UCSD-AML1 (cell line): ENCODE measurements at regions not wholly inside any gene's neighbourhood (a gene's known extent, or its start where the extent isn't known, plus 50 kb on each side); places are given as distances from the start of the nearest gene placed in this dataset.
"Not testable (repeated sequence)": the region's sequence is repeated elsewhere in the genome, so short reads cannot be mapped to it uniquely, and the experiment has no call there.

Experiments
- DNase-seq: peaks from one replicate; lab custom pipeline; 2025; ENCODE audit not compliant: unreplicated experiment; lab: John Stamatoyannopoulos, UW

DNA sequence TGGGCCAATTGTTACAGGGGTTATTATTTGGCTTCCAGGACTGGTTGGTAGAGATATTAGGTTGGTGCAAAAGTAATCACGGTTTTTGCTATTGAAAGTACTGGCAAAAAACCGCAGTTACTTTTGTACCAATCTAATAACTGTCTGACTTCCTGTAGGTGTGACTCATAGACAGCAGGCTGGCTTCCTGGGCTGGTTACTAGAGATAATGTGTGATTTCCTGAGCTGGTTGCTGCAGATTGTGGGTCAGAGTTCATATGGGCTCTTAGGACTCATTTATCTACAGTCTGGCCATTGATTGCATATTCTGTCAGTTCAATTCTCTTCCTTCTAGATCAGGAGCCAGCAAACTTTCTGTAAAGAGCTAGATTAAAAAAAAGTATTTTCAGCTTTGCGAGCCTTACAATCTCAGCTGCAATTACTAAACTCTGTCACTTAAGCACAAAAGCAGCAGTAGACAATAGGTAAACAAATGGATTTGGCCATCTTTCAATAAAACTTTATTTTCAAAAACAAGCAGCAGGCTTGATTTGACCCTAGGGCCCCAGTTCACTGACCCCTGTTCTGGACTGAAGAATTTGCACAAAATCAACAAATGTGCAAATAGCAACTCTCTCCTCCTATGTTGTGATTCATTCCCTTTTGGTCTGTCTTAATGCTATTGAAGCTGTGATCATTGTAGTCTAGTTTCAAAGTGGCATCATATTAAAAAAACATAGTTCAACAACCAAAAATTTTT is 50.8 kb upstream of the BOD1L1 start:
- DNase-seq, result no peak

DNA sequence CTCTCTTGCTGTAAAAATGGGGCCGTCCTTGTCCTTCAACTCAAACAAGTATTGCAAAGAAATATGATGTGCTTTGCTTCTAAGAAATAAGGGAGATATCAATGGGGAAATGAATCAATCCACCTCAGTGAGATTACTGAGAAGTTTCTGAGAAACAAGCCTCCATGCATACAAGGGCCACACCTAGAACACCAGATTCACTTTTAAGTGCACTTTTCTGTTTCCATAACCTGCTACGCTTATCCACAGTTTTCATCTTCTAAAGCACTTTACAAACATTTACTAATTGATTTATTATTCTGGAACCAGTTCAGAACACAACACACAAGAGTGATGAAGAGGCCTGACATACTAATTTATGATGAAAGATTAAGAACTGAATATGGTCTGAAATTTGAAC is 54.0 kb upstream of the BOD1L1 start:
- DNase-seq, result no peak

DNA sequence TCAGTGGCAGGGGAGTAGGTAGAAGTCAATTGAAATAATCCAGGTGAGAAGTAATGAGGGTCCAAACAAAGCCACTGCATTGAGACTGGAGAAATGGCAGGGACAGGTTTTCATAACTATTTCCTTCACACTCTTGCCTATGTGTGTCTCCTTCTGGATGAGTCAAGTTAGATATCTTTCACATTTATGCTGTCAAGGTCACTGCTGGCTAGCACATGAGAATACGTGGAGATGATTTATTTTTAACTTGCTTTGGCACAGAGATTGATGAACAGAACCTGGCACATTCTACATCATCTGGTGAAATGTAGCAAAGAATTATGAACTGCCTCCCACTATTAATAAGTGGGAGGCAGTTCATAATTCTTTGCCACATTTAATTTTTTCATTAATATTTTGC is 66.7 kb upstream of the BOD1L1 start:
- DNase-seq, result no peak

DNA sequence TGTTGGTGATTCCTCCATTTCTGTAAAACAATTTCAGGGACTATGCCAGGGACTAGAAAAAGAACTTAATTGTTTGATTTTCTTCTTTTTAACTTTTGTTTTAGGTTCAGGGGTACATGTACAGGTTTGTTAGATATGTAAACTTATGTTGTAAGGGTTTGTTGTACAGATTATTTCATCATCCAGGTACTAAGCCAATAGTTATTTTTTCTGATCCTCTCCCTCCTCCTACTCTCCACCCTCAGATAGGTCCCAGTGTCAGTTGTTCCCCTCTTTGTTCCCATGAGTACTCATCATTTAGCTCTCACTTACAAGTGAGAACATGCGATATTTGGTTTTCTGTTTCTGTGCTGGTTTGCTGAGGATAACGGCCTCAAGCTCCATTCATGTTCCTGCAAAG is 70.8 kb upstream of the BOD1L1 start:
- no peak for DNase-seq

DNA sequence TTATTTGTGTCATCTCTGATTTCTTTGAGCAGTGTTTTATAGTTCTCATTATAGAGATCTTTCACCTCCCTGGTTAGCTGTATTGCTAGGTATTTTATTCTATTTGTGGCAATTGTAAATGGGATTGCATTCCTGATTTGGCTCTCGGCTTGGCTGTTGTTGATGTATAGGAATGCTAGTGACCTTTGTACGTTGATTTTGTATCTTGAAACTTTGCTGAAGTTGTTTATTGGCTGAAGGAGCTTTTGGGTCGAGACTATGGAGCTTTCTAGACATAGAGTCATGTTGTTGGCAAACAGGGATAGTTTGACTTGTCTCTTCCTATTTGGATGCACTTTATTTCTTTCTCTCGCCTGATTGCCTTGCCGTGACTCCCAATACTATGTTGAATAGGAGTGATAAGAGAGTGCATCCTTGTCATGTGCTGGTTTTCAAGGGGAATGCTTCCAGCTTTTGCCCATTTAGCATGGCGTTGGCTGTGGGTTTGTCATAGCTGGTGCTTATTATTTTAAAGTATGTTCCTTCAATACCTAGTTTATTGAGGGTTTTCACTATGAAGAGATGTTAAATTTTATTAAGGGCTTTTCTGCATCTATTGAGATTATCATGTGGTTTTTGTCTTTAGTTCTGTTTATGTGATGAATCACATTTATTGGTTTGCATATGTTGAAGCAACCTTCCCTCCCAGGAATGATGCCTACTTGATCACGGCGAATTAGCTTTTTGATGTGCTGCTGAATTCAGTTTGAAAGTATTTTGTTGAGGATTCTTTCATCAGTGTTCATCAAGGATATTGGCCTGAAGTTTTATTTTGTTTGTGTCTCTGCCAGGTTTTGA is 72.7 kb upstream of the BOD1L1 start:
- no peak for DNase-seq

DNA sequence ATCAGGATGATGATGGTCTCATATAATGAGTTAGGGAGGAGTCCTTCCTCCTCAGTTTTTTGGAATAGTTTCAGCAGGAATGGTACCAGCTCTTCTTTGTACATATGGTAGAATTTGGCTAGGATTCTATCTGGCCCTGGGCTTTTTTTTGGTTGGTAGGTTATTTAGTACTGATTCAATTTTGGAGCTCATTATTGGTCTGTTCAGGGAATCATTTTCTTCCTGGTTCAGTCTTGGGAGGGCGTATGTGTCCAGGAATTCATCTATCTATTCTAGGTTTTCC is 73.3 kb upstream of the BOD1L1 start:
- DNase-seq, result not testable (repeated sequence)

DNA sequence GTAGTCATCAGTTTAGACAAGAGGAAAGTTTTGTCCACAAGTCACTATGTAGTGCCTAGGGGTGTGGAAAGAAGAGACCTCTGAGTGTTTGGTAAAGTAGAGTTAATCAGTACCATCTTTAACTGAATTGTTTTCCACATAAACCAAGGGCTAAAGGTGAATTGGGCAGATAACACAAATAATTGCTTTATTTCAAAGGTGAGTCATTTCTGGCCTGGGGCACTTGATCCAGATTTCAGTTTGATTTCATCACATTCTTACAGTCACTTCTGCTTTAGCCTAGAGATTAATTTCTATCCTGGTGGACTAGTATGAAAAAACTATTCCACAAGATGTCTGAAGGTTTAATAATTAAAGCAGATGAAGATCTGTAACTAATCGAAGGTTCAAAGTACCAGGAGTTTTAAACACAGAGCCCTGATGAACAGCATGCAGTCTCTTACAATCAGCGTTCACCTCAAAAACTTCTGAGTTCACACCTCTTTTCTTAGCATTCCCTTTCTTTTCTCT is 74.5 kb upstream of the BOD1L1 start:
- DNase-seq, result no peak

DNA sequence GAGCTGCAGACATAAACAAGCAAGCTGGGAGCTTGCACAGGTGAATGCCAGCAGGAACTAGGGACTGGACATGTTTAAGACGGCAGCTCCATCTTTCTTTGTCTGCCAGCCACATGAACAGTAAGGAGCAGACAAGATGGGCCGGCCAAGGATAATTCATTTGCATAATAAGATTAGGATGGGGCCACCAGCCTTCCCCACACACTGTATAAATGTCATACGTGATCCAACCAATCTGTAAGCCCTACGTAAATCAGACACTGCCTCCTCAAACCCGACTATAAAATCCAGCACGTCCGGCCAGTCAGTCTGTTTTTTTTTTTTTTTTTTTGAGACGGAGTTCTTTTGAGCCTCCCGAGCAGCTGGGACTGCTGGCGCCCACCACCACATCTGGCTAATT is 75.6 kb upstream of the BOD1L1 start:
- no peak for DNase-seq

DNA sequence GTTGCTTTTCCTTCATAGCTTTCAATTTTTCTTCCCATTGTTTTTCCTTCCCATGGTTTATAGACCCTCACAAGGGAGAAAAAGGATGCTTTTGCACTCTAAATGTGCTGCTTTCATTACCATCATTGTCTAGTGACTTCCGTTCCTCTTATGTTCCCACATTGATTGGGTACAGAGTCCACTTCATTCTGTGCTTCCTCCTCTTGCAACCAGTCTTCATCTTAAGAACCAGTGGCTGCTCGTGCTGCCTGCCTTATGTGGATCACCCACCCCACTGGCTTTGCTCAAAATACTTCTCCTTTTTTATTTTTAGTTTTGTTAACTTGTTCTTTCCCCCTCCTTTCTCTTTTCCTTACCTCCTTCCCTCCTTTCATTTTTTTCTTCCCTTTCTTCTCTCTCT is 76.5 kb upstream of the BOD1L1 start:
- no peak for DNase-seq

DNA sequence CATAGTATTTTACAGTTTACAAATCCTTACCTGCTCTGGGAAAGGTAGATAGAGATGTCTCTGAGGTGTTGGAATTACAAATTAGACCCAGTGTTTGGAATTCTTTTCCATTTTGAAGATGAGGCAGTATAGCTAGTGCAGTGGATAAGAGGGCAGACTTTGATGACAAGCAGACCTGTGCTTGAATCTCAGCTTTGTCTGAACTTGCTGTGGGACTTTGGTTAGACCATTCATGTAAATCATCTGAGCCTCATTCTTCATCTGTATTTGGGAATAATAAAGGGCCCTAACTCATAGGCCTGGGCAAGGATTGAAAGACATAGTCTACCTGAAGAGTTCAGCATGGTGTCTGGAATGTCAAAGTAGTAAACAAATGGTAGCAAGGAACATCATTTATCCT is 77.2 kb upstream of the BOD1L1 start:
- DNase-seq, result no peak

DNA sequence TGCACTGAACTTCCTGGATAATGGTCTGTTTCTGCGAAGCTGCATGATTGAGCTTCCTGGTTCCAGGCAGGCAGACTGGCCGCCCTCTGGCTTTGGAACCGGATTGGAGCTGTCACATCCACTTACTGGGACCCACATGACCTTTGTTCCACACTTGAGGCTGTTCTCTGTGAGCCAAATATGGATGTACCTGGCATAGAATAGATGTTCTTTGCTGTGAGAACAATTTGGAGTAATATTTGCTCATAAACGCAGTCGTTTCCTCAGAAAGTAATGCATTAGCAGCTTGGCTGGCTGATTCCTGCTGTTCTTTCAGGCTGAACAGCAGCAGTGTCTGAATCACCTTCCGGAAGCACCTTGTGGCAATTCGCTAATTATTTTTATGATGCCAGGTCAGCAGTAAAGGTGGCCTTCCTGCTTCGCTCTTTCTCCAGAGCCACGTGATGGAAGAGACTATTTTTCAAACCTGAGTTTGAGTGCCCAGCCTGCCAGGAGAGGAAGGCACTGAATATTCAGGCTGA is 78.1 kb upstream of the BOD1L1 start:
- DNase-seq, result no peak

DNA sequence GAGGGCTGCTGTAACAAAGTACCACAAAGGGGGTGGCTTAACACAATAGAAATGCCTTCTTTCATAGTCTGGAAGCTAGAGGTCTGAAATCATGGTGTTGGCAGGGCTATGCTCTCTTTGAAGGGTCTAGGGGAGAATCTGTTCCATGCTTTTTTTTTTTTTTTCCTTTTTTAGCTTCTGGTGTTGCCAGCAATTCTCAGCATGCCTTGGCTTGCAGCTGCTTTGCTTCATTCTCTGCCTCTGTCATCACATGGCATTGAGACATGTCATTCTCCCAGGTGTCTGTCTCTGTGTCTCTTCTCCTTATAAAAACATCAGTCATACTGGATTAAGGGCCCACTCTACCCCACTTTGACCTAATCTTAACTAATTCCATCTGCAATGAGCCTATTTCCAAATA is 78.6 kb upstream of the BOD1L1 start:
- no peak for DNase-seq

DNA sequence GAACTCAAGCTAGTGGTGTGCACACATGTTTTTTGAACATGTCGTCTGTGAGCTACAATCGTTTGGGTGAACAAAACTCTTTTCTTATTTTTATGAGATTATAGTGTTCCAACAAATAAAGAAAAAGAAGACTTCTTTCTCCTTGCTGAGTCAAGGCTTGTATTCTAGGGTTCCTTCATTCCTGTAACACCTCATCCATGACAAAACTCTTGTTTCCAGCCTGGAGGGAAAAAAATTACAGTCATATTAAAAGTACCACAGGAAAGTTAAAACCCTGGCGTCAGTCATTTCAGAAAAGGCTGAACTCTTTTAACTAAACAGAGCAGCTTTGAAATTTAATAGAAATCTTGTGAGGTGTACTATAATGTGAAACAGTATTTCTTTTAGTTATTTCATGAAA is 79.2 kb upstream of the BOD1L1 start:
- no peak for DNase-seq

DNA sequence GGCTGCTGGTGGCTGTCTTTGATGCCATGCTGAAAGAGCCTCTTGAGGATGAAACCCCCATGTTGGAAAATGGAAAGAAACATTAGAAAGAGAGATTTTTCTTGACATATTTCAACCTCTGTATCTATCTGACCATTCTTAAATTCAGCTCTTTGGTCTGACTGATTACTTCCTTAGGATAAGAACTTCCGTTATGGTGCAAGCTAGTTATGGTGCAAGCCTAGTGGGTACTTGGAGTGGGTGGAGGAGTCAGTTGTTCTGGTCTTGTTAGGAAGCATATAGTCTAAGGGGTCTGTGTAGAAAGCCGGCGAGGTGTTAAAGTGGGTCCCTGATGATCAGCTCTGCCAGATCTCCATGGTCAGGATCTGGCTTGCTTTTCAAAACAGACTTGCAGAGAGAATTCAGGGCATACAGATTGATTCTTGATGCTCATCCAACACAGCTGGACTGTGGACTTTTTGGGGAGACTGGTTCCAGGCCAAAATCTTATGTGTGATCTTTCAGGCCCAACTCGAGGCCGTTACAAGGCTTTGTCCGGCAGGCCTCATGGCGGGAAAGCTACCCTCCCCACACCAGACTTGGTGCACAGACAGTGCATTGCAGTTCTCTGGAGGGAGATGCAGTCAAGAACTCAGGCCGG is 82.8 kb upstream of the BOD1L1 start:
- no peak for DNase-seq

DNA sequence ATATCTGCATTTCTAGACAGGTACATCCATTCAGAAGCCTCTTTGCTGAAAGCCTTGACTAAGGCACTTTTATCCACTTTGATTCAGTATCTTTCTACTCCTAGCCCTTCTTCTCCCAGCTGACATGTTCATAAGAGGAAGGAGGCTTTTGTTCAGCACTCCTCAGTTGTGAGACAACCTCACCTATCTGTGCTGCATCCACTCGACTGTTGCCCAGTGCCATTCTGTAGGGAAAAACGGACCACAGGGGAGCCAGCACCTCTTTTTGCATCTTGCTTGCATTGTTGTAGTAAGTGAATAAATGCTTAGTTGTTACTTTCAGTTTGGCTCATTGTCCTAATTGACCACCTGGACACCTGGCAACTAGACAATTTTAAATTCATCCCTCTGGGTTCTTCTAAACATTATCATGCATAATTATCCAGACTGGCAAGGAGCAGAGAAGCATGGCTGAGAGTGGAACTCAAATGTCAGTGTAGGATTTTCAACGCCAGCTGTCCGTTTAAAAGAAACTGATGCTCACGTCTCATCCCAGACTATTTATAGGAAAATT is 83.8 kb upstream of the BOD1L1 start:
- no peak for DNase-seq

DNA sequence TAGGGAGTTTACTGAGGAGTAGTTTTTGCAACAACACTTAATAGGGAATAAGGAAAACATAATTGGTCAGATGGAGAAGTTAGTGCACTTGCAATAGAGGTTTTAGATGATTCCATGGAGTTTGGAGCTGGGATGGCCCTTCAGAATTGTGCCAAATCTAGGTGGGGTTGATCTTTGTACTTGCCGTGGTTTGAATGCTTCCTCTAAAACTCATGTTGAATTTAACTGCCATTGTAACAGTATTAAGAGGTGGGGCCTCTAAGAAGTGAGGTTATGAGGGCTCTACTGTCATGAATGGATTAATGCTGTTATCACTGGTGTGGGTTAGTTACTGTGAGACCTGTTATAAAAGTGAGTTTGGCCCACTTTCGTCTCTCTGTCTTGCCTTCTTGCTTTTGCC is 94.4 kb upstream of the BOD1L1 start:
- no peak for DNase-seq

DNA sequence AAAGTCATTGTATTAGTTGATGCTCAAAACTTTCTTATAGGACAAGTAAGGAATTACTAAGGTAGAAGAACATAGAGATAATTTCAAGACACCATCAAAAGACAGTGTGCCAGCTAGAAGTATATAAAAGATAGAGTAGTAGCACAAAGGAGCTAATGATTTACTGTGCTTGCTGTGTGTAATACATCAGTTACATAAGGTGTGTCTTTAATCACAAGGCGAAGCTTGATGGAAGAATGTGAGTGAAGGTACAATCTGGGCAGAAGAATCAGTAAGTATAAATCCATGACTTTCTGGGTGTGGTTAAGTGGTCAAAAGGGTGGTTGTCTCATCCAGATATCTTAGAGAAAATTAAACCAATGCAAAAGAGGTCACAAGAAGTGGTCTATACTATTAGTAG is 95.1 kb upstream of the BOD1L1 start:
- DNase-seq, result no peak

DNA sequence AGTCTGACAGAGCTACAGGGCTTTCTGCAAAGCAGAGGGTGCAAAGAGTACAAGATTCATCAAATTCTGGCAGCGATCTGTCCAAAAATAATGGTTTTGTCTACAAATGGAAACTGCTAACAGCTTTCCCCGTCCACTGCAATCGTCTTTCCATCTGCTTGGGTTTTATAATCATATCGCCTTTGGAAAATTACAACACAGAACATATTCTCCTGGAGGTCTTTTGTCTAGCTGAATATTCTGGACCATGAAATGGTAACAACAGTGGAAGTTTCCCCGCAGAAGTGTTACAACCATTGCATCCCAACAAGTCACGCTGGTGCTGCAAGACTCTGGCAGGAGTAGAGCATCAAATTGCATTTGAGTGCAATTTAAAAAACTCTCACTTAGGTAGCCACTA is 101.2 kb upstream of the BOD1L1 start:
- no peak for DNase-seq

DNA sequence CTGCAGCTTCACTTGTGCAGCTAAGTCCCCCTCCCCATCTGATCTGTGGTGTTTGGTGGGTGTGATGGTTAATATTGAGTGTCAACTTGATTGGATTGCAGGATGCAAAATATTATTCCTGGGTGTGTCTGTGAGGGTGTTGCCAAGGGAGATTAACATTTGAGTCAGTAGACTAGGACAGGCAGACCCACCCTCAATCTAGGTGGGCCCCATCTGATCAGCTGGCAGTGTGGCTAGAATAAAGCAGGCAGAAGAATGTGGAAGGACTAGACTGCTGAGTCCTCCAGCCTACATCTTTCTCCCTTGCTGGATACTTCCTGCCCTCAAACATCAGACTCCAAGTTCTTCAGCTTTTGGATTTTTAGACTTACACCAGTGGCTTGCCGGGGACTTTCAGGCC is 103.5 kb upstream of the BOD1L1 start:
- DNase-seq, result no peak

DNA sequence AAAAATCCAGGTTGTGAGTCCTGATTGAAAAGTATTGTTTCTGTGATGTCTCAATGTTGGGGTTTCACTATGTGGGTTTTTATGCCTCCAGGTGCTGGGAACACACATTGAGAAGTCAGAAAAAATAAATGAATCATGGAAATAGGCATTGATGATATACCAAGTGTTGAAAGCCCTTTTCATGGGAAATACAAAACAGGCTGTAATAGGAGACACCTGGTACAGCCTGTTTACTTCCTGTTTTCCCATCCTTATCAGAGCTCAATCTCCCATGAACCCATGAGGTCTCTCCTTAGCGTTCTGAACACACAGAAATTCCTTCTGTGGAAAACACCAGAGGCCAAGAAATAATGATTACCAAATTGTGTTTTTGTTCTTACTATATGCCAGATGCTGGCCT is 106.3 kb upstream of the BOD1L1 start:
- DNase-seq, result no peak

DNA sequence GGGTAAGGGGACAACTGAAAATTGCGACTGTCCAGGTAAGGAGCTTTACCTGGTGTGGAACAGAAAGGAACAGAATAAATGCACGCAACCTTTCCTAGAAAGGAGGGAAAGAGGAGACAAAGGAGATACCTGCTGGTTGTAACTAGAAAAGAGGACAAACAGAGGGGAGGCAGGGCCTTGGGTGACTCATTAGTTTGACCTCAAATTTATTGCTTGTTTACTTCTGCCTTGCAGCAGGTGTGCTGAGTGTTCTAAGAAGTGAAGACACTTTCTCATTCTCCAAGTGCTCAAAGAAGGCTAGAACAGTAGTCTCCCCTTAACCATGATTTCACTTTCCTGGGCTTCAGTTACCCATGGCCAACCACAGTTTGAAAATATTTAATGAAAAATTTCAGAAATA is 123.1 kb upstream of the BOD1L1 start:
- DNase-seq, result no peak

DNA sequence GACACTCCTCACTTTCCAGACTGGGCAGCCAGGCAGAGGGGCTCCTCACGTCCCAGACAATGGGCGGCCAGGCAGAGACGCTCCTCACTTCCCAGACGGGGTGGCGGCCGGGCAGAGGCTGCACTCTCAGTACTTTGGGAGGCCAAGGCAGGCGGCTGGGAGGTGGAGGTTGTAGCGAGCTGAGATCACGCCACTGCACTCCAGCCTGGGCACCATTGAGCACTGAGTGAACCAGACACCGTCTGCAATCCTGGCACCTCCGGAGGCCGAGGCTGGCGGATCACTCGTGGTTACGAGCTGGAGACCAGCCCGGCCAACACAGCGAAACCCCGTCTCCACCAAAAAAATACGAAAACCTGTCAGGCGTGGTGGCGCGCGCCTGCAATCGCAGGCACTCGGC is 134.1 kb upstream of the BOD1L1 start:
- DNase-seq, result not testable (repeated sequence)
